ENCODE measurements at regions not wholly inside any gene's neighbourhood (a gene's known extent, or its start where the extent isn't known, plus 50 kb on each side); places are given as distances from the start of the nearest gene placed in this dataset.
A peak's percentile ranks its signal among the peaks of the same experiment; 100 is the strongest.

DNA sequence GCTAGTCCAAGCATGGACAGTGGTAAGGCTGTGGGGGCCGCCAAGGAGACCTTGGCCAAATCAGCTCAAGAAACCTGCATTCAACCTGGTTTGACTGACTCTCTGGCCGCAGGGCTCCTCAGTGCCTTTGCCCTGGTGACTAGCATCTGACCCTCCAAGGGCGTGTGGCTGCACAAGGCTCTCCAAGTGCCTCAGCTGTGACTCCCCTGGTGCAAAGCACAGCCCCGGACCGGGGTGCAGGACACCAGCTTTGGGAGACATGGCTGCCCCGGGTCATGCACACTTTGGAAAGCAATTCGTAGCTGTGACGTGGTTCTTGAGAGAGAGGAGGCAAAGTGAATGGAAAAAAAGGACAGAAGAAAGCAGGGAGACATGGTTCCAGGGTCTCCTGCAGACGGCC, 245.2 kb upstream of the IRX2 start:
- Histone ChIP-seq H4K20me1 (ENCODE audit: control insufficient read depth, extremely low read depth, insufficient read depth, low read length) (no peaks in the 10 kb centered on the region), H3K4me2 (ENCODE audit: extremely low read depth, insufficient read depth, low read length) (no peak overlapping the region), H3K36me3 (ENCODE audit: control insufficient read depth, insufficient read depth, low read length) (no peaks in the 10 kb centered on the region), H3K4me3 (replicated peaks in 1 of 4; ENCODE audit: control extremely low read depth in 1 of 4, insufficient read depth in 1 of 4, low read depth in 3 of 4, low read length in 4 of 4) (no peak overlapping the region), H3K9ac (ENCODE audit: insufficient read depth, low read length) (no peak overlapping the region), H3K79me2 (ENCODE audit: control insufficient read depth, insufficient read depth, low read length) (no peaks in the 10 kb centered on the region), H3K27ac (ENCODE audit: insufficient read depth, low read length) (no peak overlapping the region), H3K27me3 (ENCODE audit: control insufficient read depth, insufficient read depth, low read length) (no peaks in the 10 kb centered on the region), H3K4me1 (ENCODE audit: control insufficient read depth, extremely low read depth, insufficient read depth, low read length) (no peaks in the 10 kb centered on the region), H3K9me3 (ENCODE audit: control insufficient read depth, insufficient read depth, low read depth, low read length) (no peaks in the 10 kb centered on the region), H2AFZ (ENCODE audit: low read length) (no peak overlapping the region)
- TF ChIP-seq EZH2 (IDR thresholded peaks at IDR 0.05; ENCODE audit: low read length, missing control alignments): no peak
- TF ChIP-seq, protein P1, sequence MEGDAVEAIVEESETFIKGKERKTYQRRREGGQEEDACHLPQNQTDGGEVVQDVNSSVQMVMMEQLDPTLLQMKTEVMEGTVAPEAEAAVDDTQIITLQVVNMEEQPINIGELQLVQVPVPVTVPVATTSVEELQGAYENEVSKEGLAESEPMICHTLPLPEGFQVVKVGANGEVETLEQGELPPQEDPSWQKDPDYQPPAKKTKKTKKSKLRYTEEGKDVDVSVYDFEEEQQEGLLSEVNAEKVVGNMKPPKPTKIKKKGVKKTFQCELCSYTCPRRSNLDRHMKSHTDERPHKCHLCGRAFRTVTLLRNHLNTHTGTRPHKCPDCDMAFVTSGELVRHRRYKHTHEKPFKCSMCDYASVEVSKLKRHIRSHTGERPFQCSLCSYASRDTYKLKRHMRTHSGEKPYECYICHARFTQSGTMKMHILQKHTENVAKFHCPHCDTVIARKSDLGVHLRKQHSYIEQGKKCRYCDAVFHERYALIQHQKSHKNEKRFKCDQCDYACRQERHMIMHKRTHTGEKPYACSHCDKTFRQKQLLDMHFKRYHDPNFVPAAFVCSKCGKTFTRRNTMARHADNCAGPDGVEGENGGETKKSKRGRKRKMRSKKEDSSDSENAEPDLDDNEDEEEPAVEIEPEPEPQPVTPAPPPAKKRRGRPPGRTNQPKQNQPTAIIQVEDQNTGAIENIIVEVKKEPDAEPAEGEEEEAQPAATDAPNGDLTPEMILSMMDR (conservative IDR thresholded peaks at IDR 0.05 in 1 of 2, IDR thresholded peaks at IDR 0.05 in 1 of 2; ENCODE audit: low read depth in 1 of 2, low read length in 2 of 2): no peak
- no peak for DNase-seq (ENCODE audit: low read depth in 2 of 2)

DNA sequence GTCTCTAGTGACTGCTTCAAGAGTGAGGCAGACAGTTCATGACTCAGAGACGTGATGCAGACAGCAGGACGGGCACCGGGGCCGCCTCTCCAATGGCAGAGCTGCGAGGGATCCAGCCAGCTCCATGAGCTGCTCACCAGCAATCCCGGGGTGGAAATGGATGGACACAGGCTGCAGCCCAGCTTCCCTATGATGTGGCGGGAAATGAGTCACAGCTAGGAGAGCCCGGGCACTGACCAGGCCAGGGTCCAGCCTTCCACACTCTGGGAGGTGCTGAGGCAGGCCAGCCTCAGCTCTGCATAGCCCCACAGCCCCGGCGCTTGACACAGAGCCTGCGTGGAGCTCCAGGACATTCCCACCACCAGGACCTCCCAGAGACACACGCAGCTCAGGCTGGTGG, 244.8 kb upstream of the IRX2 start:
- H3K27me3 ChIP-seq (ENCODE audit: control insufficient read depth, insufficient read depth, low read length): no peaks in the 10 kb centered on the region
- H3K9ac ChIP-seq (ENCODE audit: insufficient read depth, low read length): no peak overlapping the region
- no peaks in the 10 kb centered on the region for H3K9me3 ChIP-seq (ENCODE audit: control insufficient read depth, insufficient read depth, low read depth, low read length)
- no peak overlapping the region for H3K27ac ChIP-seq (ENCODE audit: insufficient read depth, low read length)
- H3K36me3 ChIP-seq (ENCODE audit: control insufficient read depth, insufficient read depth, low read length): no peaks in the 10 kb centered on the region
- no peak overlapping the region for H3K4me2 ChIP-seq (ENCODE audit: extremely low read depth, insufficient read depth, low read length)
- no peaks in the 10 kb centered on the region for H3K4me1 ChIP-seq (ENCODE audit: control insufficient read depth, extremely low read depth, insufficient read depth, low read length)
- DNase-seq (ENCODE audit: low read depth in 2 of 2): peak in 1 of 2 donors; percentile 64
- no peak overlapping the region for H2AFZ ChIP-seq (ENCODE audit: low read length)
- TF ChIP-seq EZH2 (IDR thresholded peaks at IDR 0.05; ENCODE audit: low read length, missing control alignments): no peak
- TF ChIP-seq, protein P1 (conservative IDR thresholded peaks at IDR 0.05 in 1 of 2, IDR thresholded peaks at IDR 0.05 in 1 of 2; ENCODE audit: low read depth in 1 of 2, low read length in 2 of 2): no peak
- no peaks in the 10 kb centered on the region for H4K20me1 ChIP-seq (ENCODE audit: control insufficient read depth, extremely low read depth, insufficient read depth, low read length)
- H3K4me3 ChIP-seq (replicated peaks in 1 of 4; ENCODE audit: control extremely low read depth in 1 of 4, insufficient read depth in 1 of 4, low read depth in 3 of 4, low read length in 4 of 4): no peak overlapping the region
- no peaks in the 10 kb centered on the region for H3K79me2 ChIP-seq (ENCODE audit: control insufficient read depth, insufficient read depth, low read length)

DNA sequence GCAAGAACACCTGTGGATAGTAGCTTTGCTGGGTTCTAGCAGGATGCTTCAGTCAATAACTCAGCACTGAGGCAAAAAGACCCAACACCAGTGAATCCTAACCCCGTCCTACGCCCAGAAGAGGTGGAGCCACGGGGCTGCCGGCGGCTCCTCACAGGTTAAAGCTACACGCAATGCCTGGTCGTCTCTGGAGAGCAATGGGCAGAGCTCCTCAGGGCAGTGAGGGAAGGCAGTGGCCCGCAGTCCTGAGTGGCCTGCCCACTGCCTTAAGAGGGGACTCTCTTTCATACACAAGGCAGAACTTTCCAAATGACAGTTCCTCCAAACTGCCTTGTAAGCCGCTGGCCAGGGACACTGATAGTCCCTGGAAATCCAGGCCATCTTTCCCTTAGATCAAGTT, 244.2 kb upstream of the IRX2 start:
- Histone ChIP-seq H3K27me3 (ENCODE audit: control insufficient read depth, insufficient read depth, low read length) (no peaks in the 10 kb centered on the region), H3K4me2 (ENCODE audit: extremely low read depth, insufficient read depth, low read length) (no peak overlapping the region), H3K9me3 (ENCODE audit: control insufficient read depth, insufficient read depth, low read depth, low read length) (no peaks in the 10 kb centered on the region), H2AFZ (ENCODE audit: low read length) (no peak overlapping the region), H4K20me1 (ENCODE audit: control insufficient read depth, extremely low read depth, insufficient read depth, low read length) (no peaks in the 10 kb centered on the region), H3K27ac (ENCODE audit: insufficient read depth, low read length) (no peak overlapping the region), H3K4me3 (replicated peaks in 1 of 4; ENCODE audit: control extremely low read depth in 1 of 4, insufficient read depth in 1 of 4, low read depth in 3 of 4, low read length in 4 of 4) (no peak overlapping the region), H3K4me1 (ENCODE audit: control insufficient read depth, extremely low read depth, insufficient read depth, low read length) (no peaks in the 10 kb centered on the region), H3K9ac (ENCODE audit: insufficient read depth, low read length) (no peak overlapping the region), H3K36me3 (ENCODE audit: control insufficient read depth, insufficient read depth, low read length) (no peaks in the 10 kb centered on the region), H3K79me2 (ENCODE audit: control insufficient read depth, insufficient read depth, low read length) (no peaks in the 10 kb centered on the region)
- TF ChIP-seq, protein P1 (conservative IDR thresholded peaks at IDR 0.05 in 1 of 2, IDR thresholded peaks at IDR 0.05 in 1 of 2; ENCODE audit: low read depth in 1 of 2, low read length in 2 of 2): no peak
- no peak for TF ChIP-seq EZH2 (IDR thresholded peaks at IDR 0.05; ENCODE audit: low read length, missing control alignments)
- no peak for DNase-seq (ENCODE audit: low read depth in 2 of 2)
